Bronchial epithelial cell (primary cell): ENCODE measurements at regions not wholly inside any gene's neighbourhood (a gene's known extent, or its start where the extent isn't known, plus 50 kb on each side); places are given as distances from the start of the nearest gene placed in this dataset.
"Not testable (repeated sequence)": the region's sequence is repeated elsewhere in the genome, so short reads cannot be mapped to it uniquely, and the experiment has no call there.

ENCODE experiments used
- DNase-seq: peaks from one replicate; pipeline ENCODE4 v3.0.0-alpha.2; 2010; ENCODE audit warnings: low read depth
- FAIRE-seq: peaks from 2 replicates; lab custom pipeline; 2011; peaks lifted over from hg19 to GRCh38; lab: Jason Lieb, UNC
- H3K27me3 ChIP-seq: 2 replicates; pipeline ENCODE4 v1.5.1; 2011; ENCODE audit warnings: low read length; ENCODE audit not compliant: control insufficient read depth, insufficient read depth
- H3K36me3 ChIP-seq: 2 replicates; pipeline ENCODE4 v1.5.1; 2011; ENCODE audit warnings: low read length; ENCODE audit not compliant: control insufficient read depth, insufficient read depth
- H3K4me3 ChIP-seq: 2 replicates; pipeline ENCODE4 v1.5.1; 2011; ENCODE audit warnings: mild to moderate bottlenecking, low read depth, low read length, control low read depth
- CTCF ChIP-seq: IDR thresholded peaks from 2 replicates; pipeline ENCODE4 v1.5.1; 2011; ENCODE audit warnings: mild to moderate bottlenecking, moderate library complexity, low read length, control low read depth, inconsistent platforms; ENCODE audit not compliant: insufficient read depth, severe bottlenecking

GRCh38 chr6:134426623-134427022, 108.7 kb upstream of the SGK1 start:
- no peak overlapping the region for H3K4me3 ChIP-seq
- H3K36me3 ChIP-seq = no peaks in the 10 kb centered on the region
- no peak for TF ChIP-seq CTCF
- FAIRE-seq (no peak), DNase-seq (no peak)
- no peaks in the 10 kb centered on the region for H3K27me3 ChIP-seq

GRCh38 chr6:134425917-134426316, 108.0 kb upstream of the SGK1 start:
- not testable (repeated sequence) for H3K36me3 ChIP-seq, FAIRE-seq, DNase-seq, H3K4me3 ChIP-seq, H3K27me3 ChIP-seq

GRCh38 chr6:134425513-134425912, 107.6 kb upstream of the SGK1 start:
- Histone ChIP-seq H3K27me3 (no peaks in the 10 kb centered on the region), H3K36me3 (no peaks in the 10 kb centered on the region), H3K4me3 (no peak overlapping the region)
- no peak for TF ChIP-seq CTCF
- peak; percentile 68 for DNase-seq
- no peak for FAIRE-seq

GRCh38 chr6:134424798-134425170, 106.9 kb upstream of the SGK1 start:
- DNase-seq = peak; percentile 45
- Histone ChIP-seq H3K4me3 (no peak overlapping the region), H3K36me3 (no peaks in the 10 kb centered on the region), H3K27me3 (no peaks in the 10 kb centered on the region)
- TF ChIP-seq CTCF = no peak
- FAIRE-seq = no peak

- no peak for TF ChIP-seq CTCF
- no peak overlapping the region for H3K4me3 ChIP-seq
- H3K27me3 ChIP-seq = no peaks in the 10 kb centered on the region
- H3K36me3 ChIP-seq = no peaks in the 10 kb centered on the region
- FAIRE-seq = no peak
- peak; percentile 64 for DNase-seq
These were observed 106.4 kb upstream of the SGK1 start for GRCh38 chr6:134424165-134424797.

- no peak for FAIRE-seq
- H3K4me3 ChIP-seq = no peak overlapping the region
These were observed 104.7 kb upstream of the SGK1 start for GRCh38 chr6:134422426-134423231.

More at GRCh38 chr6:134422426-134423231, 104.7 kb upstream of the SGK1 start:
- no peak for TF ChIP-seq CTCF
- Histone ChIP-seq H3K36me3 (no peaks in the 10 kb centered on the region), H3K27me3 (no peaks in the 10 kb centered on the region)
- DNase-seq = peak; percentile 97
